H54 (cell line): ENCODE measurements at regions not wholly inside any gene's neighbourhood (a gene's known extent, or its start where the extent isn't known, plus 50 kb on each side); places are given as distances from the start of the nearest gene placed in this dataset.

Experiments
- DNase-seq: peaks from one replicate; pipeline ENCODE4 v3.0.0; 2011; ENCODE audit warnings: low spot score, mixed read lengths; ENCODE audit not compliant: insufficient read length
- FAIRE-seq: peaks from 3 replicates; lab custom pipeline; 2011; peaks lifted over from hg19 to GRCh38; lab: Jason Lieb, UNC
- POLR2A ChIP-seq: IDR thresholded peaks from 2 replicates; pipeline ENCODE4 v1.6.1; 2011; ENCODE audit warnings: low read depth, mild to moderate bottlenecking, low read length

DNA sequence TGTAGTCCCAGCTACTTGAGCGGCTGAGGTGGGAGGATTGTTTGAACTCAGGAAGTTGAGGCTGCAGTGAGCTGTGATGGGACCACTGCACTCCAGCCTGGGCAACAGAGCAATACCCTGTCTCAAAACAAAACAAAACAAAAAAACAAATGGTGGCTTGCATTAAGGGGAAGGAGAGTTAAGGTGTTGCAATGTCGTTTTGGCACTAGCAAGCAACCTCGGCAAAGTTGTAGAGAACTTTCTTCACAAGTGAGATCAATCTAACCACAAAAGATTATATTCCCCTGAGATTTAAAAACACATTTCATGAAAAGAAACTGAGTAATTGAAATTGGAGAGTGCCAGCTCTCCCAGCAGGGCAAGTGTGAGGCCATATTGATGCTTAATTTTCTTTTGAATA lies 153.7 kb downstream of the KLF5 start:
- no peak for TF ChIP-seq POLR2A
- FAIRE-seq, result no peak
- DNase-seq, result no peak

DNA sequence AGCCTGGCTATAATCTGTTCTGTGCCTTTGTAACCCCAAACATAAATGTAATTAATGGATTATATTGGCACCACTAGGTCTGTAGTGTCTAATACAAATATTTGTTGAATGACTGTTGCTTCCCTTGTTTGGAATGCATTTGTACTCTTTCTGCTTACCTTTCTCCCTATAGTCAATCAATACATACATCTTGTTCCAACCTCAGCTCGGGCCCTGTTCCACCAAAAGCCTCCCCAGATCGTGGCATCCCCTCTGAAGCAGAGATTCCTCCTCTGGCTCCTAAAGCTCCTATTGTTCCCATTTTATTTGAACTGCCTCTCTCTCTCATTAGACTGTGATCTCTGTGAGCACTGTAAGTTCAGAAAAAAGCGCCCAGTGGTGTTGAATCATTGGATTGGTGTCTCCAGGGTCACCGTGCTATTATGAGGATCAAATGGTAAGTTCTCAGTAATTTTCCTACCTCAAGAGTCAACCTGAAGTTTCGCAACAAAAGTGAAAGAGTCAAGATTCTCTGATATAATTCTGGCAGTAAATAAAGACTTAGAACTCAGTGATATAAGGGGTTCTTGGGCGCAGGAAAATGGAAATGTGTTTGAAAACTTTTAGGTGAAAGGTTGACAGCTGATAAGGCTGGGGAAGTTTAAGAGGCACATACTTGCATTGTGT lies 151.5 kb downstream of the KLF5 start:
- TF ChIP-seq POLR2A, result no peak
- DNase-seq (no peak), FAIRE-seq (no peak)

GRCh38 chr13:73204952-73205351 lies 146.1 kb downstream of the KLF5 start:
- no peak for FAIRE-seq
- DNase-seq, result no peak
- TF ChIP-seq POLR2A, result no peak

DNA sequence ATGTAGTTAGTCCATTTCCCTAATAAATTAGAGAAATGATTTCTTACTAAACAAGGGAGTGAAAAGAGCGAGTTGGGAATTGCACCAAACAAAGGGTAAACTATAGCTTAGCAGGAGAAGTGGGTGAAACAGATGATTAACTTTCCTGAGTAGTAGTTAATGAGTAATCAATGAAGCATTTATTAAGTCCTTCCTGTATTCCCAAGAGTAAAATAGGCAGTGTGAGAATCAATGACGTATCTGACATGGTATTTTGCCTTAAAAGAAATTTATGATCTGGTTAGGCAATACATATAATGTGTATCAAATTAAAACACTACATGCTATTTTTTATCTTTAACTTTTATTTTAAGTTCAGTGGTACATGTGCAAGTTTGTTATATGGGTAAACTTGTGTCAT lies 142.8 kb downstream of the KLF5 start:
- TF ChIP-seq POLR2A, result no peak
- no peak for FAIRE-seq
- no peak for DNase-seq

GRCh38 chr13:73198991-73199411 lies 140.2 kb downstream of the KLF5 start:
- TF ChIP-seq POLR2A, result no peak
- no peak for DNase-seq
- FAIRE-seq, result peak; percentile 11

- DNase-seq (no peak), FAIRE-seq (no peak)
- TF ChIP-seq POLR2A, result no peak
These were observed 136.3 kb downstream of the KLF5 start for GRCh38 chr13:73195091-73195490.

DNA sequence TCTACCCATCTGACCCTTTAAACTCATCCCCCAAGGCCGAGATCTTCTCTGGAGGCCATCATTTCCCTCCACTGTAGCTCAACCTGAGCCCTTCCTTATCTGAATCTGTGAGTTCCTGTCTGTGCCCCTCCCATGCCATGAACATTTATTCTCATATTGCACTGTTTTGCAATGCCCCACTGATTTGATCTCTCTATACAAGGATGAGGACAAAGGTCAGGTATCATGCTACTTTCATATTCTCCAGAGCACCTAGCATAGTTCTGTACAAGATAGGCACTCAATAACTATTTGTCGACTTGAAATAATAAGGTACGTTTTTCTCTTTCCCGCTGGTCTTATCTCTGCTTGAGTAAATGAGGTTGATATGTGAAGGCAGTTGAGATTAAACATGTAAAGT lies 135.5 kb downstream of the KLF5 start:
- FAIRE-seq (no peak), DNase-seq (no peak)
- TF ChIP-seq POLR2A, result no peak

DNA sequence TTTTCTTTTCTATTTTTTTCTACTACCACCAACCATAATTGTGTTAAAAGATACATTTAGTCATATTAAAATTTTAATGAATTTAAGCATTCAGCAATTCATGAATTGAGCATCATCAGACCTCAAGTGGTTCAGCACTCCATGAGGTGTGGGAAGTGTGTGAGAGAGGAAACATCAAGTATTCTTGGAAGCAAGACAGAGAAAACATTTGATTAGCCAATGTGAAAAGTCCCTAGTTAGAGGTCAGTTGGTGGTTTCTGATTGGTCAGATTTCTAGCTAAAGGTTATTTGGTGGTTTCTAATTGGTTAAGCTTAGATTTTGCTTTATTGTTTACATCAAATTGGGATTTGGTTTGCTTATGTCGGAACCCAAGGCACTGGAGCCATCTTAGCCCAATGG lies 134.7 kb downstream of the KLF5 start:
- TF ChIP-seq POLR2A, result no peak
- FAIRE-seq (no peak), DNase-seq (no peak)

GRCh38 chr13:73190477-73190876 lies 131.7 kb downstream of the KLF5 start:
- DNase-seq (no peak), FAIRE-seq (peak; percentile 23)
- no peak for TF ChIP-seq POLR2A

DNA sequence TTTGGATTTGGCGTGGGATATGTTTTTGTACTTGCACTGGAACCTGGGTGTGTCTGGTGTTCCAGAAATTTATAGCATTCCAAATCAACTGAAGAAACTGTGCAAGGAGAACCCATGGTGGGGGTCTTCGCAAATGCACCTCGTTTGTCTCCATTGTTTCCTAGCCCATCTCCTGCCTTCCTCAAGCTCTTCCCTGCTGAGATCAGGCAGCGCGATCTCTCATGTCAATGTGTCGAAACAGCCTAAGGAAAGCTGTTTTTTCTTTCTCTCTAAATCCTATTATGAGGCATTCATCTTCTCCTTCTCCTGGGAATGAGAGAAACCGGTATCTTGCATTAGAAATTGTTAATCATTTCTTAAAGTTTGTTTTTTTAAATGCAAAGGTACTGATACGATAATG lies 131.0 kb downstream of the KLF5 start:
- DNase-seq, result no peak
- TF ChIP-seq POLR2A, result no peak
- no peak for FAIRE-seq

DNA sequence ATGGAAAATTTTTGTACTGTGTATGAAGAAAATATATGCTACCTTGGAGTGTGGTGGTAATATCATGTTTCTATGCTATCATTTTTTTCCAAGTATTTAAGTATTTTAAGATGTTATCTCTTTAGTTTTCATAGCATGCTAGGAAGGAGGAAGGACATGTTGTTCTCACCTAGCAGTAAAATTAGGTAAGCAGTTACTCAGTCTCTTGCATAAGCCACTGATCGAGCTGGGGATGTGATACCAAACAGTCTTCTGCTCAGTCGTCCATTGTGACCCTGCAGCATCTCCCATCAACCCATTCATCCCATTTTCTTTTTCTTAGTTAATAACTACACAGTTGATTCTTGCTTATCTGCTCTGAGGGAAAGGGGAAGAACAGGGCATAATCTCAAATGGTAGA lies 130.6 kb downstream of the KLF5 start:
- TF ChIP-seq POLR2A, result no peak
- DNase-seq, result no peak
- no peak for FAIRE-seq

- FAIRE-seq, result no peak
- no peak for DNase-seq
- no peak for TF ChIP-seq POLR2A
These were observed 128.3 kb downstream of the KLF5 start for GRCh38 chr13:73187106-73187505.

- DNase-seq, result no peak
- FAIRE-seq, result no peak
- TF ChIP-seq POLR2A, result no peak
These were observed 121.0 kb downstream of the KLF5 start for GRCh38 chr13:73179650-73180274.

DNA sequence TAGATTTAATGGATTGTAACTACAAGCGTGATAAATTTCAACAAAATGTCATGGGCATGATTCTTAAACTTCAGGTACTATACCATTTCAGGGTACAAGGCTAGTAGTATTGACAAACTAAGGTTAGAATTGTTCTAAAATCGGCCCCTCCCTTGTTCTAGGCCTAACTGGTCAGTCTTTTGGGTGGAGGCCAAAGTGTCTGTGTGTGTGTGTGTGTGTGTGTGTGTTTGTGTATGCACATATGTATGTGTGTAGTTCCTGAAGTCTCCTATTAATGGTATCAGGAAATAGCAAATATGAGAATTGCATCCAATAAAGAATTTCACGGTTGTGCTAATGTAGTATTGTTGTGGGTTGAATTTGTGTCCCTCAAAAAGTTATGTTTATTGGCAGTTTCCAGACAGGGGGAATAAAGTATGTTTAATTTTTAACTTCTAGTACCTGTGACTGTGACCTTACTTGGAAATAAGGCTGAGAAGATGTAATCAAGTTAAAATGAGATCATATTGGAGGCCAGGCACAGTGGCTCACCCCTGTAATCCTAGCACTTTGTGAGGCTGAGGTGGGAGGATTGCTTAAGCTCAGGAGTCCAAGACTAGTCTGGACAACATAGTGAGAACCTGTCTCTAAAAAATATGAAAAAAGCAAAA lies 119.2 kb downstream of the KLF5 start:
- no peak for TF ChIP-seq POLR2A
- FAIRE-seq (no peak), DNase-seq (no peak)

DNA sequence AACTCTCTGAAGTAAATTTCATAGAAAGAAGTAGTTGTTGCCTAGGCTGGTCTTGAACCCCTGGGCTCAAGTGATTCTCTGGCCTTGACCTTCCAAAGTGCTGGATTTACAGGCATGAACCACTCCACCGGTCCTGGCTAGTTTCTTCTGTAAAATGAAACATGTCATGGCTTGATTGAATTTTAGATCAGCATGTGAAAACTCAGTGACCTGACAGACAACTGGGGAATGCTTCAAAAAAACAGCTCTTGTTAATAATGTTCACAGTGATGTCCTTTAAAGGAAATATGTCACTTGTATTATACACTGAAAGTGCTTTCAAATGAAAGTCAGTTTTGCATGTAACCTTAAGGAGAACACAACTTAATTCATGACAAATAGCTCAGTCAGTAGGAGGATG lies 118.2 kb downstream of the KLF5 start:
- no peak for DNase-seq
- FAIRE-seq, result no peak
- TF ChIP-seq POLR2A, result no peak
